GM18861 (cell line): ENCODE measurements at regions not wholly inside any gene's neighbourhood (a gene's known extent, or its start where the extent isn't known, plus 50 kb on each side); places are given as distances from the start of the nearest gene placed in this dataset.

Experiments
- ATAC-seq: cut with Tn5 transposase; IDR thresholded peaks from one replicate; pipeline ENCODE4 v1.9.1; 2021; ENCODE audit not compliant: unreplicated experiment

GRCh38 chr2:236743039-236743920, 173.7 kb downstream of the ACKR3 start:
- no peak for ATAC-seq

DNA sequence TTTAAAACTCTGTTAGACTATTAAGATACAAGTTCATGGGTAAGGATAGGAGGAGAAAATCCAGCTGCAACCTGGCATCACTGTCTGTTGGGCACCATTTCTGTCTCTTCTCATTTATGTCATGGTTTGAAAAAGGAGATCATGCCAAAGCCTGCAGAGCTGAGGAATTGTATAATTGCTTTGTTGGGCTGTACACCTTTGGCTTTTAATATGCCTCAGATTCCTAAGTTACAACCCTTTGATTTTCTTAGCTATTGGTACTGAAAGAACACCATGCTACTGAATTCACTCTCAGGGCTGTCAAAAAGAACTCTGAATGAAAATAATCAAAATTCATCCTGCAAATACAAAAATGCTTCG, 174.3 kb downstream of the ACKR3 start:
- ATAC-seq = no peak

DNA sequence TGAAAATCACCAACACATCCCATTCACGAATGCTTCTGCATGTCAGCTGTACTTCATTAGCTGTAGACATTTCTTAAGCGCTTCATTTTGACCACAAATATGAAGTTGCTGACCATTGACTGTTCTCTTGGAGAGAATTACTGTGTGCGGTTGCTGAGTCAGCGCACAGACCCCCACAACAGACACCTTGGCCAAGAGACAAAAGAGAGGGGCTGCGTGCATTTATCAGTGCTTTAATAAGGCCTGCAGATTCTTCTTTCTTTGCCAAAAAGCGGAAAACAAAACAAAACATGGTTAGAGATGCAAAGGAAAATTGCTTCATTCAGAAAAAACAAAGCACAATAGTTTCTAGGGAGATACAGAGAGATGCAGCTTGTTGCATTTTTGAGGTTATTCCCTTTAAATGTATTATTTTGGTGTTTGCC, 174.7 kb downstream of the ACKR3 start:
- no peak for ATAC-seq

- ATAC-seq = no peak
These were observed 175.1 kb downstream of the ACKR3 start for GRCh38 chr2:236744716-236745115.

GRCh38 chr2:236745420-236746210, 176.0 kb downstream of the ACKR3 start:
- no peak for ATAC-seq

DNA sequence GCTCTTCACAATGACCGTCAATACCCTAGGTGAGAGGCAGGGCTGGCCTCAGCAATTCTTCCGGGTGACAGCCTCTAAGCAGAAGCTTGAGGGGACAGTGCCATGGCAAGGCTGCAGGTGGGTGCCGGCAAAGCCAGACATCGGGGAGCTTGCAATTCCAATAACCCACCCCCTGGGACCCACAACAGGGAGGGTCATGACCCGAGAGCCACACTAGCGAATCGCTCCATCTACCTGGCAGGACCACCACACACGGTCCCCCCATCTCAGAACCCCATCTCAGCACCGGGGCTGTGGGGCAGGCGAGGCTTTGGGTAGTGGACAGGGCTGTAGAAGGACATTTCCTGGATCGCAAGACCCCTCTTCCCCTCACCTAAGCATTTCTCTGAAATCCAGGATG, 177.2 kb downstream of the ACKR3 start:
- no peak for ATAC-seq

GRCh38 chr2:236747426-236747825, 177.8 kb downstream of the ACKR3 start:
- no peak for ATAC-seq

DNA sequence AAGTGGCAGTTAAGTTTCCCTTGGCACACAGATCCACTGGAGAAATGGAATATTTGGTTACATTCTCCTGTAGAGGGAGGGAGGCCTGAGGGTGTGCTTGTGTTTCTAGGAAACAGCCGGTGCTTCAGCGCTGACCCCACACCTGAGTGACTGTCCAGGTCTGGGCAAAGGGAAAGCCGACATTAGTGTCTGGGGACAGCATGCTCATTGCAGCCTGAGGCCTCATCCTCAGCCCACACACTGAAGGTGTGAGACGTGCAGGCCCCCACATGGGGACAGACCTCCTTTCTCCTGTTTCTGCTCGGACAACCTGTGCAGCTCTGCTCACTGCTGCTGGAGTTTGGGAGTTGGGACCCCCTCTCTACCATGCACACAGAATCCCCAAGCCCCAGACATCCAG, 178.3 kb downstream of the ACKR3 start:
- ATAC-seq = no peak

- ATAC-seq = no peak
These were observed 178.8 kb downstream of the ACKR3 start for GRCh38 chr2:236748385-236748784.

GRCh38 chr2:236748801-236749200, 179.2 kb downstream of the ACKR3 start:
- no peak for ATAC-seq

- ATAC-seq = no peak
These were observed 179.7 kb downstream of the ACKR3 start for GRCh38 chr2:236749346-236749745.

- no peak for ATAC-seq
These were observed 182.5 kb downstream of the ACKR3 start for GRCh38 chr2:236752096-236752495.

DNA sequence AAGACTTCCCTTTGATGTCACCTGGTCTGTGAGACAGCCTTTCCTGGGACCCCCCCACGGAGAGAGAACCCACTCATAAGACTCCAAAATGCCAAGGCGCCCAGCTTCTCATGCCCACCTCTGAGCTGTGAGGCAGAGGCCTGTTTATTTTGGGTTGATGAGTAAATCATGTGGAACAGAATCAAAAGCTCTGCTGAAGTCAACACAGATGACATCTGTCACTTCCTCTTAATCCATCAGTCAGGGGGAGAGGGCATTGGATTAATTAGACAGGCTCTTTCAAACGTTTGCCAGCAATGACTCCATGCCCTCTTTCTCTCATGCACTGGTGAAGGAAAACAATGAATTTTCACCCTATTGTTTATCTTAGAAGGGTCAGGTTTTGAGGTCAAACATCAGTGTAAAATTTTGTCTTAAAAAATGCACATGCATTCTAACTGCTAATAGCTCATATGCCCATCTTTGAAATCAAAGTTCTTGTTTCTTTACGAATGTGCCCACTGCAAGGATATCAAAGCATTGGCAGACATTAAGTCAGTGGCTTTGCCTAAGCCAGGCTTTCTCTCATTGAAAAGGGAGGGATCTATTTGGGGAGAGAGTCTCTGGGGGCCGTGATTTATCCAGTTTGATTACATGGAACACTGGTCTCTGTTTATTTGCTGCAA, 184.1 kb downstream of the ACKR3 start:
- no peak for ATAC-seq

GRCh38 chr2:236754271-236754944, 184.8 kb downstream of the ACKR3 start:
- ATAC-seq = no peak

DNA sequence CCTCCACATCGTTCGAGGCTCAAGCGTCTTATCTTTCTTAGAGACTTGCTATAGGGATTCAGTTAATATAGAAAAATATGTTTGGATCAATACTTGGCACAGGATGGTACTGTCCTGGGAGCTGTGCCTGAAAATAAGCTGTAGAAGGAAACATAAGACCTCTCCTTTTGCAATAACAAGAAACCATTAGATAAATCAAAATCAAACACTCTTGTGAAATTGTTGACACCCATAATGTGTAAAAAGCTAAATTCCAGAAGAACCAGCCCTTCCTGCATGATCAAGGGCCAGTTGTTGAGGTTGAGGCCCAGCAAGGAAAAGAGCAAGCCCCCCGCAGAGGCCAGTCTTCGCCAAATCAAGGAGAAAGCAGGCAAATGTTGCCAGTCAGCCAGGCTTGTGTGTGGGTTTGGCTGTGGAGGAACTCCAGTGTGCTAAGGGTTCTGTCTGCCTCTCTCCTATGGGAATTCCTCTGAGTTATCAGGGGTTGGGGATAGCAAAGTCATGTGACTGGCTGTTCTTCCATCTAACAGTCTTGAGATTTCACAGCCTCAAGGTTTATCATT, 185.7 kb downstream of the ACKR3 start:
- ATAC-seq = no peak

DNA sequence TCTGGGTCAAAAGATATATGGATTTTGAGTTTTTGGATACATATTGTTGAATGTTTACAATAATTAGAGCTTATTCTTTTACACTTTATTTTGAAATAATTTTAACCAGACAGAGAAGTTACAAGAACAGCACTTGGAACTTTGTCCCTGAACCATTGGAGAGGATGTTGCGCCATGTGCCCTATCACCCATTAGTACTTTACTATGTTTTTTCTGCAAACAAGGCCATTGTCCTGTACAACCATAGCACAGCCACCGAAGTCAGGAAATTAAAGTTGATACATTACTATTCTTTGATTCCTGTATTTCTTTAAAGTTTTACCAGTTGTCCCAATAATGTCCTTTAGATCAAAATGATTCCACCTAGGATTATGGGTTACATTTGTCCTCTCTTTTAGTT, 188.8 kb downstream of the ACKR3 start:
- no peak for ATAC-seq

- no peak for ATAC-seq
These were observed 190.6 kb downstream of the ACKR3 start for GRCh38 chr2:236760246-236760645.

DNA sequence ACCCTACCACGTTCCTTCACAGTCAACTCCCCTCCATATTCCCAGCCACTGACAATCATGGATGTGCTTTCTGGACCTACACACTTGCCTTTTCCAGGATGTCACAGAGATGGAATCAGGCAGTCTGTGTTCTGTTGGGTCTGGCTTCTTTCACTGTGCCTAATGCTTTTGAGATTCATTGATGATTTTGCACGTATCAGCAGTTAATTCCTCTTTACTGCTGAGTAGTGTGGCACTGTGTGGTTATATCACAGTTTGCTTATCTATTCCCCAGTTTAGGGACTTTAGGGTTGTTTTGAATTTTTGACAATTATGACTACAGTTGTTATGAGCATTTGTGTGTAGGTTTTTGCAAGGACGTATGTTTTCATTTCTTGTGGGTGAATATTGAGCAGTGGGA, 191.7 kb downstream of the ACKR3 start:
- ATAC-seq = no peak

GRCh38 chr2:236762628-236763027, 193.0 kb downstream of the ACKR3 start:
- no peak for ATAC-seq

GRCh38 chr2:236763857-236764256, 194.2 kb downstream of the ACKR3 start:
- ATAC-seq = no peak

DNA sequence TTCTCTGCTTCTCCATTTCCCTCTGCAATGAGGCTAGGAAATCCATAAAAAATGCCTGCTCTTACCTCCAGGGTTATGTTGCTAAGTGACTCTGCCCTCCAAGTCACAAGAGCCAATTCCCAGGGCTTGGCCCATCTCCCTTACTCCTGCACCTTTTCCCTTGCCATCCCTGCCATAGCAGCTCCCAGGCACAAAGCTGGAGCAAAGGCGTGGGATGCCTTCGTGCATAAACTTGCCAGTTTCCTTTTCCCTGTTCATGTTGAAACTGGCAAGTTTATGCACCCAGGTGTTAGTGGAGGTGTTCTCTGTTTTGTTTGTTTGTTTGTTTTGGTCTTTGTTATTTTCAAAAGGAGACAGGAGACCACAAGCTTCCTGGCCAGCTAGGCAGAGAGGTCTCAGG, 195.1 kb downstream of the ACKR3 start:
- no peak for ATAC-seq
